ENCODE measurements at regions not wholly inside any gene's neighbourhood (a gene's known extent, or its start where the extent isn't known, plus 50 kb on each side); places are given as distances from the start of the nearest gene placed in this dataset.

DNA sequence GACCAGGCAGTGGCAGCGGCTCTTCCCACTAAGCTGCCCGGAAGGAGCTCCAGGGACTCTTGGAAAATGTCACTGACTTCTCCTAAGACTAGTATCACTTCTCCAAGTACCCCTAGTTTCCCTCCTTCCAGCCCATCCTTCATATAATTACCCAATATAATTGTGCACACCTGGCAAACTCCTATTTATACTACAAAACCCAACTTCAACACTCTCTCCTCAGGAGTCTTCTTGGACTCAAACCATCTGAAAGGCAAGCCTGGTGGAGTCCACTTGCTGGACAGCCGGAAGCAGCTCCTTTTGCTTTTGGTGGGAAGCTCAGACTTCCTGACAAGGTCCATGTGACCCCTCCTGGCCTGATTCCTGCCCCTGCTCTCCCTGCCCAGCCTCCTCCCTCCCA, 955.9 kb downstream of the TBC1D22A start:
- TF ChIP-seq, protein P1, sequence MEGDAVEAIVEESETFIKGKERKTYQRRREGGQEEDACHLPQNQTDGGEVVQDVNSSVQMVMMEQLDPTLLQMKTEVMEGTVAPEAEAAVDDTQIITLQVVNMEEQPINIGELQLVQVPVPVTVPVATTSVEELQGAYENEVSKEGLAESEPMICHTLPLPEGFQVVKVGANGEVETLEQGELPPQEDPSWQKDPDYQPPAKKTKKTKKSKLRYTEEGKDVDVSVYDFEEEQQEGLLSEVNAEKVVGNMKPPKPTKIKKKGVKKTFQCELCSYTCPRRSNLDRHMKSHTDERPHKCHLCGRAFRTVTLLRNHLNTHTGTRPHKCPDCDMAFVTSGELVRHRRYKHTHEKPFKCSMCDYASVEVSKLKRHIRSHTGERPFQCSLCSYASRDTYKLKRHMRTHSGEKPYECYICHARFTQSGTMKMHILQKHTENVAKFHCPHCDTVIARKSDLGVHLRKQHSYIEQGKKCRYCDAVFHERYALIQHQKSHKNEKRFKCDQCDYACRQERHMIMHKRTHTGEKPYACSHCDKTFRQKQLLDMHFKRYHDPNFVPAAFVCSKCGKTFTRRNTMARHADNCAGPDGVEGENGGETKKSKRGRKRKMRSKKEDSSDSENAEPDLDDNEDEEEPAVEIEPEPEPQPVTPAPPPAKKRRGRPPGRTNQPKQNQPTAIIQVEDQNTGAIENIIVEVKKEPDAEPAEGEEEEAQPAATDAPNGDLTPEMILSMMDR (IDR thresholded peaks at IDR 0.05): no peak
- no peak for TF ChIP-seq EP300 (IDR thresholded peaks at IDR 0.05)
